HepG2 (cell line): ENCODE measurements at regions not wholly inside any gene's neighbourhood (a gene's known extent, or its start where the extent isn't known, plus 50 kb on each side); places are given as distances from the start of the nearest gene placed in this dataset.

Experiments used
- ATAC-seq: fragments of 200-7000 bp; cut with Tn5 transposase; 3 replicates; pipeline ENCODE4 v1.9.1; 2020; ENCODE audit warnings: mild to moderate bottlenecking, moderate library complexity
- BruUV-seq: library from RNA; stranded (reverse); fragments of 400-500 nt; replicated peaks from 2 replicates; lab custom pipeline; 2021; lab: Mats Ljungman, UMichigan
- CTCF ChIA-PET: fragments of 300-600 bp; formaldehyde crosslinking; extraction: SDS; loops from one replicate; lab custom pipeline; 2021; ENCODE audit warnings: low total read pairs, inconsistent platforms, low intra/inter-chr PET ratio; lab: Yijun Ruan, JAX
- POLR2A ChIA-PET: fragments of 350-600 bp; sonication (Branson Sonifier 250); formaldehyde crosslinking; loops from one replicate; lab custom pipeline; 2020; ENCODE audit warnings: antibody characterized with exemption, inconsistent platforms; lab: Yijun Ruan, JAX
- DNase-seq: peaks from one replicate; pipeline ENCODE4 v3.0.0-alpha.2; 2015; ENCODE audit warnings: low spot score
- FAIRE-seq: peaks from 3 replicates; lab custom pipeline; 2011; peaks lifted over from hg19 to GRCh38; lab: Jason Lieb, UNC
- H2AFZ ChIP-seq: one replicate; pipeline ENCODE4 v1.6.1; 2011; ENCODE audit warnings: low read length, inconsistent platforms
- H3K27ac ChIP-seq: fragments of 300-600 bp; 3 replicates; pipeline ENCODE4 v1.8.0; 2011; ENCODE audit warnings: mixed run types, mild to moderate bottlenecking, mixed read lengths, low read length, inconsistent platforms; ENCODE audit not compliant: insufficient read depth; ENCODE audit errors: extremely low read length
- H3K27me3 ChIP-seq, 2 experiments: fragments of 200-600 bp in 1 of 2; 2 replicates in 1 of 2; 3 replicates in 1 of 2; pipeline versions ENCODE4 v1.6.0 to v1.8.0; 2011; ENCODE audit warnings: low read length in 2 of 2, mild to moderate bottlenecking in 2 of 2, moderate library complexity in 2 of 2, inconsistent platforms in 1 of 2; ENCODE audit not compliant: insufficient read depth in 2 of 2, control insufficient read depth in 1 of 2
- H3K36me3 ChIP-seq, 2 experiments: fragments of 200-600 bp in 1 of 2; replicated peaks in 1 of 2; 2 replicates in 1 of 2; 3 replicates in 1 of 2; pipeline versions ENCODE4 v1.5.1 to v1.8.0; 2011; ENCODE audit warnings: low read length in 2 of 2, inconsistent platforms in 1 of 2; ENCODE audit not compliant: insufficient read depth in 2 of 2, control insufficient read depth in 1 of 2
- H3K4me1 ChIP-seq: 2 replicates; pipeline ENCODE4 v1.5.1; 2012; ENCODE audit warnings: low read length, inconsistent platforms; ENCODE audit not compliant: insufficient read depth
- H3K4me2 ChIP-seq: 2 replicates; pipeline ENCODE4 v1.6.0; 2011; ENCODE audit warnings: low read depth, low read length, inconsistent platforms
- H3K4me3 ChIP-seq, 3 experiments: fragments of 200-600 bp in 1 of 3; sonication (generic), shearing (Covaris generic) in 1 of 3; replicated peaks in 1 of 3; 2 replicates each; pipeline ENCODE4 v1.5.1; 2011 to 2016; ENCODE audit warnings: low read length in 3 of 3, inconsistent platforms in 2 of 3, low read depth in 2 of 3, mild to moderate bottlenecking in 2 of 3, control low read depth in 1 of 3, mixed read lengths in 1 of 3; ENCODE audit not compliant: insufficient read depth in 1 of 3
- H3K79me2 ChIP-seq: one replicate; pipeline ENCODE4 v1.6.1; 2011; ENCODE audit warnings: low read length, inconsistent platforms; ENCODE audit not compliant: insufficient read depth
- H3K9ac ChIP-seq: 2 replicates; pipeline ENCODE4 v1.6.0; 2011; ENCODE audit warnings: mild to moderate bottlenecking, low read depth, low read length, inconsistent platforms; ENCODE audit not compliant: insufficient read depth
- H3K9me3 ChIP-seq: 2 replicates; pipeline ENCODE4 v1.5.1; 2012; ENCODE audit warnings: mild to moderate bottlenecking, low read length
- H4K20me1 ChIP-seq: 2 replicates; pipeline ENCODE4 v1.6.0; 2011; ENCODE audit warnings: inconsistent platforms, mild to moderate bottlenecking, low read length, moderate library complexity; ENCODE audit not compliant: insufficient read depth
- DMAP1 ChIP-seq: IDR thresholded peaks from 2 replicates; pipeline ENCODE4 v1.6.1; 2016
- ERF ChIP-seq: IDR thresholded peaks from 2 replicates; pipeline ENCODE4 v1.6.1; 2018; ENCODE audit warnings: missing biosample characterization, missing genetic modification reagents
- FOXP1 ChIP-seq, 2 experiments: fragments of 450-650 bp in 1 of 2; IDR thresholded peaks; 2 replicates each; pipeline ENCODE4 v1.6.1; 2017 to 2018; ENCODE audit warnings: antibody characterized with exemption in 1 of 2
- GLI4 ChIP-seq: sonication (generic); formaldehyde crosslinking; IDR thresholded peaks from 2 replicates; pipeline ENCODE4 v1.5.1; 2020; ENCODE audit warnings: missing genetic modification reagents, mild to moderate bottlenecking, moderate library complexity, borderline replicate concordance
- HMG20B ChIP-seq: conservative IDR thresholded peaks from 2 replicates; pipeline ENCODE4 v1.6.1; 2016; ENCODE audit warnings: missing genetic modification reagents, missing compliant biosample characterization
- NCOA1 ChIP-seq: sonication (generic); formaldehyde crosslinking; IDR thresholded peaks from 2 replicates; pipeline ENCODE4 v1.9.0; 2021; ENCODE audit warnings: missing genetic modification reagents
- NFRKB ChIP-seq: fragments of 450-650 bp; IDR thresholded peaks from 2 replicates; pipeline ENCODE4 v1.6.1; 2017
- PCBP2 ChIP-seq: fragments of 200-400 bp; formaldehyde crosslinking; optimal IDR thresholded peaks from 2 replicates; pipeline ENCODE3; 2018; ENCODE audit warnings: low read length, low read depth; ENCODE audit not compliant: poor library complexity, severe bottlenecking
- SNAPC2 ChIP-seq: sonication (generic); formaldehyde crosslinking; IDR thresholded peaks from 2 replicates; pipeline ENCODE4 v1.8.1; 2022; ENCODE audit warnings: mild to moderate bottlenecking, missing genetic modification reagents
- TRIM22 ChIP-seq: fragments of 450-650 bp; IDR thresholded peaks from 2 replicates; pipeline ENCODE4 v1.6.1; 2017
- ZNF12 ChIP-seq: sonication (generic); formaldehyde crosslinking; IDR thresholded peaks from 2 replicates; pipeline ENCODE4 v1.5.0; 2020; ENCODE audit warnings: missing genetic modification reagents
- ZNF142 ChIP-seq: sonication (generic); formaldehyde crosslinking; IDR thresholded peaks from 2 replicates; pipeline ENCODE4 v1.4.0; 2020; ENCODE audit warnings: missing genetic modification reagents
- ZNF331 ChIP-seq: sonication (generic); formaldehyde crosslinking; IDR thresholded peaks from 2 replicates; pipeline ENCODE4 v1.4.0; 2020; ENCODE audit warnings: missing genetic modification reagents
- ZNF652 ChIP-seq: IDR thresholded peaks from 2 replicates; pipeline ENCODE4 v1.6.1; 2016; ENCODE audit warnings: low read depth, borderline replicate concordance
- WGBS: methylation state at CpG from one replicate; pipeline ENCODE4 v1.1.6; 2017; ENCODE audit warnings: low lambda C conversion rate; 5-methylcytosine and 5-hydroxymethylcytosine counted together
- in situ Hi-C: cut with HindIII; loops from 2 replicates; pipeline ENCODE4 v1.10.0; 2017; ENCODE audit warnings: low pct_unique_long_range_greater_than_20kb; ENCODE audit not compliant: extremely low pct_ligation_motif_present
- intact Hi-C: fragments of 100-400 bp; cut with micrococcal nuclease; formaldehyde crosslinking; loops from one replicate; pipeline ENCODE4 v1.10.0; 2022; ENCODE audit not compliant: unreplicated experiment

- Histone ChIP-seq H3K4me3 (no peak overlapping the region), H2AFZ (no peak overlapping the region), H3K9me3 (no peaks in the 10 kb centered on the region), H3K9ac (no peak overlapping the region), H4K20me1 (no peaks in the 10 kb centered on the region), H3K4me2 (no peak overlapping the region), H3K36me3 (no peaks in the 10 kb centered on the region), H3K27me3 (no peaks in the 10 kb centered on the region; a peak in 1 of 5 replicates), H3K4me1 (no peaks in the 10 kb centered on the region), H3K79me2 (no peaks in the 10 kb centered on the region), H3K27ac (no peak overlapping the region)
- FAIRE-seq (no peak), ATAC-seq (no peak), DNase-seq (no peak)
- intact Hi-C loops, result no loop called here
- in situ Hi-C loops, result no loop called here
- 0% methylated on average over 1 of the region's 1 CpG for WGBS
- BruUV-seq, result no TSS peak
- CTCF ChIA-PET, result no interaction called here
- no peak for TF ChIP-seq ERF (CRISPR knock-in tag)
- TF ChIP-seq ZNF331, result peak; percentile 87
- no peak for TF ChIP-seq ZNF652 (CRISPR knock-in tag)
- POLR2A ChIA-PET, result no interaction called here
These were observed 230.3 kb downstream of the OTOR start for GRCh38 chr20:16978497-16978896.

- intact Hi-C loops (no loop called here), in situ Hi-C loops (no loop called here)
- no peaks in the 10 kb centered on the region for H3K36me3 ChIP-seq
- BruUV-seq, result no TSS peak
- no peak overlapping the region for H3K4me2 ChIP-seq
- ATAC-seq (no peak), DNase-seq (no peak), FAIRE-seq (no peak)
- H3K27me3 ChIP-seq, result no peaks in the 10 kb centered on the region; a peak in 1 of 5 replicates
- CTCF ChIA-PET, result no interaction called here
- no peak overlapping the region for H3K4me3 ChIP-seq
- POLR2A ChIA-PET, result no interaction called here
- 7% methylated on average over 4 of the region's 4 CpGs for WGBS
- H3K27ac ChIP-seq, result no peak overlapping the region
- H4K20me1 ChIP-seq, result no peaks in the 10 kb centered on the region
- no peak overlapping the region for H3K9ac ChIP-seq
- no peak overlapping the region for H2AFZ ChIP-seq
- no peaks in the 10 kb centered on the region for H3K4me1 ChIP-seq
- no peaks in the 10 kb centered on the region for H3K9me3 ChIP-seq
- H3K79me2 ChIP-seq, result no peaks in the 10 kb centered on the region
- TF ChIP-seq NFRKB, result no peak
- no peak for TF ChIP-seq GLI4
- no peak for TF ChIP-seq HMG20B
- no peak for TF ChIP-seq ZNF12 (CRISPR knock-in tag)
- TF ChIP-seq NCOA1 (CRISPR knock-in tag), result no peak
- peak; percentile 93 for TF ChIP-seq PCBP2
- no peak for TF ChIP-seq DMAP1 (CRISPR knock-in tag)
- TF ChIP-seq FOXP1 (IDR thresholded peaks at IDR 0.05), result 0 out of 2 replicates have a peak, but pooled peaks have one; percentile 3
- no peak for TF ChIP-seq FOXP1 (CRISPR knock-in tag; IDR thresholded peaks at IDR 0.05)
- TF ChIP-seq ZNF142 (CRISPR knock-in tag), result no peak
- TF ChIP-seq SNAPC2 (CRISPR knock-in tag), result no peak
- TF ChIP-seq TRIM22, result peak; percentile 86; the same call in 1 of the 2 replicates
These were observed 234.1 kb downstream of the OTOR start for GRCh38 chr20:16982091-16982726.
